Gastrocnemius medialis (tissue), 4 donors: ENCODE measurements at regions not wholly inside any gene's neighbourhood (a gene's known extent, or its start where the extent isn't known, plus 50 kb on each side); places are given as distances from the start of the nearest gene placed in this dataset.

Source experiments
- ATAC-seq, 2 donors: fragments of 150-250 bp; one replicate each; pipeline ENCODE4 v1.9.1; 2016
- DNase-seq, 2 donors: peaks; one replicate each; pipeline ENCODE4 v3.0.0-alpha.2; 2019
- H3K27ac ChIP-seq, 4 donors: fragments of 200-600 bp; sonication (generic); 1 replicate in 1 of 4; 2 replicates in 3 of 4; pipeline ENCODE4 v1.5.1; 2016 to 2018; ENCODE audit warnings: mild to moderate bottlenecking in 2 of 4, moderate library complexity in 1 of 4
- H3K27me3 ChIP-seq, 3 donors: fragments of 200-600 bp; sonication (generic) in 2 of 3; 1 replicate in 1 of 3; 2 replicates in 2 of 3; pipeline versions ENCODE4 v1.5.1 to v1.6.0; 2016 to 2019; ENCODE audit warnings: mild to moderate bottlenecking in 1 of 3, moderate library complexity in 1 of 3
- H3K36me3 ChIP-seq, 2 donors: fragments of 200-600 bp; sonication (generic) in 1 of 2; one replicate each; pipeline ENCODE4 v1.5.1; 2017 to 2018
- H3K4me1 ChIP-seq, 2 donors: fragments of 200-600 bp; sonication (generic) in 1 of 2; one replicate each; pipeline ENCODE4 v1.5.1; 2016 to 2017; ENCODE audit warnings: mild to moderate bottlenecking in 2 of 2
- H3K4me3 ChIP-seq, 4 donors: fragments of 200-600 bp; sonication (generic) in 3 of 4; 1 replicate in 1 of 4; 2 replicates in 3 of 4; pipeline ENCODE4 v1.5.1; 2016 to 2019; ENCODE audit warnings: mild to moderate bottlenecking in 2 of 4
- H3K9me3 ChIP-seq, 3 donors: fragments of 200-600 bp; sonication (generic) in 2 of 3; 1 replicate in 1 of 3; 2 replicates in 2 of 3; pipeline ENCODE4 v1.5.1; 2016 to 2019
- CTCF ChIP-seq, 5 experiments: fragments of 450-650 bp in 3 of 5; fragments of 200-600 bp in 2 of 5; sonication (generic) in 2 of 5; IDR thresholded peaks in 4 of 5; conservative IDR thresholded peaks in 1 of 5; 1 replicate in 4 of 5; 2 replicates in 1 of 5; pipeline ENCODE4 v1.5.1; 2016 to 2019; ENCODE audit warnings: antibody characterized with exemption in 5 of 5, mild to moderate bottlenecking in 3 of 5, moderate library complexity in 3 of 5
- POLR2A ChIP-seq, 2 donors: fragments of 450-650 bp; IDR thresholded peaks; one replicate each; pipeline ENCODE4 v1.6.1; 2017; ENCODE audit warnings: antibody characterized with exemption in 2 of 2, mild to moderate bottlenecking in 2 of 2, moderate library complexity in 2 of 2
- in situ Hi-C, 4 donors: fragments of 200-750 bp; cut with MboI; loops; one replicate each; pipeline versions ENCODE4 v1.15.0 to v1.8.0; 2017; ENCODE audit warnings: low sequenced_read_pairs in 4 of 4
- intact Hi-C: fragments of 100-400 bp; cut with DNase I; formaldehyde crosslinking; loops from one replicate; pipeline ENCODE4 v1.15.1; 2023; ENCODE audit warnings: low total_unique reads

GRCh38 chr16:62720651-62721050, 684.4 kb upstream of the CDH8 start:
- TF ChIP-seq CTCF (IDR thresholded peaks at IDR 0.05 in 4 of 5, conservative IDR thresholded peaks at IDR 0.05 in 1 of 5) = no peak
- TF ChIP-seq POLR2A (IDR thresholded peaks at IDR 0.05) = no peak
- in situ Hi-C loops = no loop called here
- DNase-seq (no peak), ATAC-seq (no peak)
- no peak overlapping the region for H3K4me3 ChIP-seq
- intact Hi-C loops = no loop called here
- H3K36me3 ChIP-seq = no peaks in the 10 kb centered on the region
- no peaks in the 10 kb centered on the region for H3K9me3 ChIP-seq
- no peaks in the 10 kb centered on the region for H3K4me1 ChIP-seq
- H3K27ac ChIP-seq = no peak overlapping the region
- H3K27me3 ChIP-seq = no peaks in the 10 kb centered on the region

- H3K4me3 ChIP-seq = no peak overlapping the region
- no peaks in the 10 kb centered on the region for H3K27me3 ChIP-seq
- no peaks in the 10 kb centered on the region for H3K36me3 ChIP-seq
- no peak overlapping the region for H3K27ac ChIP-seq
- in situ Hi-C loops (no loop called here), intact Hi-C loops (no loop called here)
- no peak for DNase-seq
- TF ChIP-seq POLR2A (IDR thresholded peaks at IDR 0.05) = no peak
- TF ChIP-seq CTCF (IDR thresholded peaks at IDR 0.05 in 4 of 5, conservative IDR thresholded peaks at IDR 0.05 in 1 of 5) = no peak
- no peak for ATAC-seq
- no peaks in the 10 kb centered on the region for H3K9me3 ChIP-seq
- H3K4me1 ChIP-seq = no peaks in the 10 kb centered on the region
Observed at GRCh38 chr16:62717026-62717425, 680.8 kb upstream of the CDH8 start.

GRCh38 chr16:62715701-62716100, 679.5 kb upstream of the CDH8 start:
- Histone ChIP-seq H3K27me3 (no peaks in the 10 kb centered on the region), H3K4me3 (no peak overlapping the region), H3K9me3 (no peaks in the 10 kb centered on the region), H3K4me1 (no peaks in the 10 kb centered on the region), H3K27ac (no peak overlapping the region), H3K36me3 (no peaks in the 10 kb centered on the region)
- in situ Hi-C loops (no loop called here), intact Hi-C loops (no loop called here)
- no peak for DNase-seq
- ATAC-seq = no peak
- TF ChIP-seq CTCF (IDR thresholded peaks at IDR 0.05 in 4 of 5, conservative IDR thresholded peaks at IDR 0.05 in 1 of 5) (no peak), POLR2A (IDR thresholded peaks at IDR 0.05) (no peak)

- in situ Hi-C loops (no loop called here), intact Hi-C loops (no loop called here)
- H3K4me1 ChIP-seq = no peaks in the 10 kb centered on the region
- TF ChIP-seq CTCF (IDR thresholded peaks at IDR 0.05 in 4 of 5, conservative IDR thresholded peaks at IDR 0.05 in 1 of 5) (no peak), POLR2A (IDR thresholded peaks at IDR 0.05) (no peak)
- DNase-seq = no peak
- H3K36me3 ChIP-seq = no peaks in the 10 kb centered on the region
- H3K4me3 ChIP-seq = no peak overlapping the region
- no peaks in the 10 kb centered on the region for H3K9me3 ChIP-seq
- H3K27me3 ChIP-seq = no peaks in the 10 kb centered on the region
- no peak overlapping the region for H3K27ac ChIP-seq
- no peak for ATAC-seq
Observed at GRCh38 chr16:62712566-62712965, 676.3 kb upstream of the CDH8 start.

- H3K9me3 ChIP-seq = no peaks in the 10 kb centered on the region
- in situ Hi-C loops = no loop called here
- DNase-seq (no peak), ATAC-seq (no peak)
- no peak for TF ChIP-seq POLR2A (IDR thresholded peaks at IDR 0.05)
- no peak for TF ChIP-seq CTCF (IDR thresholded peaks at IDR 0.05 in 4 of 5, conservative IDR thresholded peaks at IDR 0.05 in 1 of 5)
- H3K27me3 ChIP-seq = no peaks in the 10 kb centered on the region
- no peaks in the 10 kb centered on the region for H3K4me1 ChIP-seq
- H3K36me3 ChIP-seq = no peaks in the 10 kb centered on the region
- intact Hi-C loops = no loop called here
- no peak overlapping the region for H3K4me3 ChIP-seq
- H3K27ac ChIP-seq = no peak overlapping the region
Observed at GRCh38 chr16:62711797-62712196, 675.6 kb upstream of the CDH8 start.
